OCI-LY1 (cell line): ENCODE measurements at regions not wholly inside any gene's neighbourhood (a gene's known extent, or its start where the extent isn't known, plus 50 kb on each side); places are given as distances from the start of the nearest gene placed in this dataset.

ENCODE experiments used
- CTCF ChIP-seq: fragments of 200-600 bp; sonication (generic), shearing (Covaris generic); IDR thresholded peaks from 2 replicates; pipeline ENCODE4 v1.5.1; 2017; ENCODE audit warnings: mild to moderate bottlenecking, antibody characterized with exemption, low read length, moderate library complexity, mixed read lengths
- EZH2 ChIP-seq: fragments of 200-600 bp; sonication (generic), shearing (Covaris generic); IDR thresholded peaks from 2 replicates; pipeline ENCODE4 v1.8.0; 2017; ENCODE audit warnings: borderline replicate concordance, mixed run types, mild to moderate bottlenecking, antibody characterized with exemption, low read length, moderate library complexity, mixed read lengths

- TF ChIP-seq EZH2 (no peak), CTCF (no peak)
These were observed 287.2 kb downstream of the ARL4A start for GRCh38 chr7:12974451-12975166.
